HG03045 (cell line): ENCODE measurements at regions not wholly inside any gene's neighbourhood (a gene's known extent, or its start where the extent isn't known, plus 50 kb on each side); places are given as distances from the start of the nearest gene placed in this dataset.

Source experiments
- ATAC-seq: cut with Tn5 transposase; IDR thresholded peaks from one replicate; pipeline ENCODE4 v1.9.1; 2021; ENCODE audit warnings: mild to moderate bottlenecking, moderate library complexity; ENCODE audit not compliant: unreplicated experiment

- no peak for ATAC-seq
Observed at GRCh38 chr3:160128056-160128455, 97.2 kb upstream of the C3orf80 start.

- no peak for ATAC-seq
Observed at GRCh38 chr3:160129459-160130061, 95.7 kb upstream of the C3orf80 start.

GRCh38 chr3:160130071-160130470 is 95.2 kb upstream of the C3orf80 start:
- no peak for ATAC-seq

- ATAC-seq = no peak
Observed at GRCh38 chr3:160130950-160131349, 94.3 kb upstream of the C3orf80 start.

- ATAC-seq = no peak
Observed at GRCh38 chr3:160132226-160132625, 93.0 kb upstream of the C3orf80 start.

GRCh38 chr3:160133757-160134156 is 91.5 kb upstream of the C3orf80 start:
- no peak for ATAC-seq

- no peak for ATAC-seq
Observed at GRCh38 chr3:160134454-160134853, 90.8 kb upstream of the C3orf80 start.

- no peak for ATAC-seq
Observed at GRCh38 chr3:160134964-160135363, 90.3 kb upstream of the C3orf80 start.

- ATAC-seq = no peak
Observed at GRCh38 chr3:160135851-160136250, 89.4 kb upstream of the C3orf80 start.

- no peak for ATAC-seq
Observed at GRCh38 chr3:160136421-160136820, 88.8 kb upstream of the C3orf80 start.

- ATAC-seq = no peak
Observed at GRCh38 chr3:160139291-160139690, 85.9 kb upstream of the C3orf80 start.

- no peak for ATAC-seq
Observed at GRCh38 chr3:160140756-160141155, 84.5 kb upstream of the C3orf80 start.

GRCh38 chr3:160141485-160142185 is 83.6 kb upstream of the C3orf80 start:
- ATAC-seq = no peak

GRCh38 chr3:160143482-160143881 is 81.7 kb upstream of the C3orf80 start:
- ATAC-seq = no peak

- no peak for ATAC-seq
Observed at GRCh38 chr3:160150066-160150465, 75.2 kb upstream of the C3orf80 start.

- ATAC-seq = no peak
Observed at GRCh38 chr3:160150525-160150924, 74.7 kb upstream of the C3orf80 start.

- ATAC-seq = no peak
Observed at GRCh38 chr3:160152638-160153037, 72.6 kb upstream of the C3orf80 start.

GRCh38 chr3:160154033-160154432 is 71.2 kb upstream of the C3orf80 start:
- ATAC-seq = no peak

GRCh38 chr3:160154596-160154995 is 70.6 kb upstream of the C3orf80 start:
- ATAC-seq = no peak

GRCh38 chr3:160157321-160157720 is 67.9 kb upstream of the C3orf80 start:
- no peak for ATAC-seq

GRCh38 chr3:160159341-160159740 is 65.9 kb upstream of the C3orf80 start:
- no peak for ATAC-seq

- ATAC-seq = no peak
Observed at GRCh38 chr3:160159806-160160205, 65.4 kb upstream of the C3orf80 start.

- ATAC-seq = no peak
Observed at GRCh38 chr3:160161921-160162320, 63.3 kb upstream of the C3orf80 start.
